ENCODE measurements at regions not wholly inside any gene's neighbourhood (a gene's known extent, or its start where the extent isn't known, plus 50 kb on each side); places are given as distances from the start of the nearest gene placed in this dataset.

DNA sequence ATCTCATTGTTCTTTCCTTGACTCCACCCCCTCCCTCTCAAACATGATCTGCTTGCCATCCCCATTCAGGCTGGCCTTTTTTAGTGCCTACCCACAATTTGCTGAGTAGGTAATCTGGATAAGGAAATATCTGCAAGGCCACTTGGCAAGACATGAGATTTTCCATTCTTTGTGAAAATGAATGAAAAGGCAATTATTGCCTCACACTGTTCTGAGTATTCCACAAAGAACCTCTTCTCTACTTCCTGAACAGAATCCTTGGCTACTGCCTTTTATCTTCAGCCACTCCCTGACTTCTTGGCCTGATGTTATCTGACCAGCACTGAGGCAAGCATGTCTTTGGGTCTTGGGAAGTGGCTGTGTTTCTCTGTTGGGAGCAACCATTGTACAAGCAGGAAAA, 263.2 kb upstream of the ATP2B1 start:
- TF ChIP-seq, protein P1, sequence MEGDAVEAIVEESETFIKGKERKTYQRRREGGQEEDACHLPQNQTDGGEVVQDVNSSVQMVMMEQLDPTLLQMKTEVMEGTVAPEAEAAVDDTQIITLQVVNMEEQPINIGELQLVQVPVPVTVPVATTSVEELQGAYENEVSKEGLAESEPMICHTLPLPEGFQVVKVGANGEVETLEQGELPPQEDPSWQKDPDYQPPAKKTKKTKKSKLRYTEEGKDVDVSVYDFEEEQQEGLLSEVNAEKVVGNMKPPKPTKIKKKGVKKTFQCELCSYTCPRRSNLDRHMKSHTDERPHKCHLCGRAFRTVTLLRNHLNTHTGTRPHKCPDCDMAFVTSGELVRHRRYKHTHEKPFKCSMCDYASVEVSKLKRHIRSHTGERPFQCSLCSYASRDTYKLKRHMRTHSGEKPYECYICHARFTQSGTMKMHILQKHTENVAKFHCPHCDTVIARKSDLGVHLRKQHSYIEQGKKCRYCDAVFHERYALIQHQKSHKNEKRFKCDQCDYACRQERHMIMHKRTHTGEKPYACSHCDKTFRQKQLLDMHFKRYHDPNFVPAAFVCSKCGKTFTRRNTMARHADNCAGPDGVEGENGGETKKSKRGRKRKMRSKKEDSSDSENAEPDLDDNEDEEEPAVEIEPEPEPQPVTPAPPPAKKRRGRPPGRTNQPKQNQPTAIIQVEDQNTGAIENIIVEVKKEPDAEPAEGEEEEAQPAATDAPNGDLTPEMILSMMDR (IDR thresholded peaks at IDR 0.05), result no peak
- TF ChIP-seq POLR2A (IDR thresholded peaks at IDR 0.05), result no peak
